H54 (cell line): ENCODE measurements at regions not wholly inside any gene's neighbourhood (a gene's known extent, or its start where the extent isn't known, plus 50 kb on each side); places are given as distances from the start of the nearest gene placed in this dataset.

Source experiments
- DNase-seq: peaks from one replicate; pipeline ENCODE4 v3.0.0; 2011; ENCODE audit warnings: low spot score, mixed read lengths; ENCODE audit not compliant: insufficient read length
- FAIRE-seq: peaks from 3 replicates; lab custom pipeline; 2011; peaks lifted over from hg19 to GRCh38; lab: Jason Lieb, UNC
- POLR2A ChIP-seq: IDR thresholded peaks from 2 replicates; pipeline ENCODE4 v1.6.1; 2011; ENCODE audit warnings: low read depth, mild to moderate bottlenecking, low read length

- DNase-seq (no peak), FAIRE-seq (no peak)
- TF ChIP-seq POLR2A, result no peak
Observed at GRCh38 chr2:239878686-239879085, 146.5 kb downstream of the NDUFA10 start.

GRCh38 chr2:239876948-239877289 is 148.2 kb downstream of the NDUFA10 start:
- no peak for TF ChIP-seq POLR2A
- DNase-seq (no peak), FAIRE-seq (no peak)

- no peak for FAIRE-seq
- no peak for DNase-seq
Observed at GRCh38 chr2:239876271-239876947, 148.7 kb downstream of the NDUFA10 start.

GRCh38 chr2:239874636-239875356 is 150.3 kb downstream of the NDUFA10 start:
- DNase-seq (no peak), FAIRE-seq (no peak)
- TF ChIP-seq POLR2A, result no peak

More at GRCh38 chr2:239876271-239876947, 148.7 kb downstream of the NDUFA10 start:
- TF ChIP-seq POLR2A, result no peak

- no peak for FAIRE-seq
- no peak for TF ChIP-seq POLR2A
Observed at GRCh38 chr2:239873656-239874635, 151.2 kb downstream of the NDUFA10 start.

GRCh38 chr2:239871481-239872435 is 153.4 kb downstream of the NDUFA10 start:
- DNase-seq (no peak), FAIRE-seq (no peak)
- no peak for TF ChIP-seq POLR2A

More at GRCh38 chr2:239873656-239874635, 151.2 kb downstream of the NDUFA10 start:
- no peak for DNase-seq

GRCh38 chr2:239870863-239871262 is 154.3 kb downstream of the NDUFA10 start:
- TF ChIP-seq POLR2A, result no peak
- FAIRE-seq, result no peak
- DNase-seq, result no peak

GRCh38 chr2:239870276-239870675 is 154.9 kb downstream of the NDUFA10 start:
- DNase-seq (no peak), FAIRE-seq (no peak)
- no peak for TF ChIP-seq POLR2A

- DNase-seq (no peak), FAIRE-seq (no peak)
- TF ChIP-seq POLR2A, result no peak
Observed at GRCh38 chr2:239869272-239870155, 155.6 kb downstream of the NDUFA10 start.

GRCh38 chr2:239868556-239869181 is 156.5 kb downstream of the NDUFA10 start:
- DNase-seq (no peak), FAIRE-seq (no peak)
- no peak for TF ChIP-seq POLR2A

- FAIRE-seq (no peak), DNase-seq (no peak)
- no peak for TF ChIP-seq POLR2A
Observed at GRCh38 chr2:239866778-239867177, 158.4 kb downstream of the NDUFA10 start.
